ENCODE measurements at regions not wholly inside any gene's neighbourhood (a gene's known extent, or its start where the extent isn't known, plus 50 kb on each side); places are given as distances from the start of the nearest gene placed in this dataset.

DNA sequence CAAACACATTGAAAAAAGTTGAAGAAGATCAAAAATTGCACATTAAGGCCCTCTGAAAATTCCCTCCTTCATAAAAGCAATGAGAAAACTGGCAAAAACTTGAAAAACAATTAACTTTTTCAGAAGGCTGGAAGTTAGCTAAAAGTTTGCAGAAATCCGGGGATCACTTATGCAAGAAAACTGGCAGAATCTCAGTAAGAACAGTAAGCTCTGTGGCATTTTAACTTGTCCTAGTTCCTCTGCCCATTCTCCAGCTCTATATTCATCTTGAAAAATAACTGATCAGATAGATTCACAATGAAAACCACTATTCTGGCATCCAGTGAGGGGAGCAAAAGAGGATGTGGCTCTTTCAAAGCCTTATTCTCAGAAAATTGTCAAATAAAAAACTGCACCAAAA is 566.8 kb downstream of the NTRK3 start:
- no peak for DNase-seq (ENCODE audit: low read depth in 1 of 2, low spot score in 2 of 2)
- Histone ChIP-seq H2BK15ac (ENCODE audit: low read length) (no peak overlapping the region), H3K4me1 (replicated peaks in 1 of 4; ENCODE audit: control insufficient read depth in 3 of 4, insufficient read depth in 4 of 4, low read length in 3 of 4) (no peaks in the 10 kb centered on the region), H4K5ac (ENCODE audit: insufficient read length, low read depth, low read length) (no peak overlapping the region), H2AFZ (ENCODE audit: low read length) (no peak overlapping the region), H2BK120ac (replicated peaks; ENCODE audit: low read depth, low read length) (no peak overlapping the region), H4K8ac (ENCODE audit: extremely low read depth, insufficient read depth, low read length) (no peak overlapping the region), H3K23me2 (ENCODE audit: low read depth, low read length) (no peaks in the 10 kb centered on the region), H3K18ac (ENCODE audit: extremely low read depth, low read length) (no peak overlapping the region), H2BK20ac (ENCODE audit: low read length) (no peak overlapping the region), H3K23ac (ENCODE audit: insufficient read length) (no peak overlapping the region), H3K27ac (ENCODE audit: low read depth, low read length) (no peak overlapping the region), H4K20me1 (replicated peaks in 1 of 2; ENCODE audit: control insufficient read depth in 1 of 2, insufficient read depth in 2 of 2, low read length in 2 of 2) (no peaks in the 10 kb centered on the region), H3K9me3 (ENCODE audit: insufficient read depth in 2 of 2, low read depth in 1 of 2, low read length in 1 of 2) (no peaks in the 10 kb centered on the region; a peak in 1 of 4 replicates), H3K9ac (replicated peaks in 1 of 4; ENCODE audit: extremely low read depth in 1 of 4, low read depth in 3 of 4, low read length in 3 of 4) (no peak overlapping the region), H3K56ac (replicated peaks; ENCODE audit: insufficient read length, low read depth, low read length) (no peak overlapping the region), H3K27me3 (replicated peaks in 1 of 4; ENCODE audit: control insufficient read depth in 3 of 4, extremely low read depth in 1 of 4, insufficient read depth in 3 of 4, low read length in 3 of 4) (no peaks in the 10 kb centered on the region), H3K4ac (replicated peaks; ENCODE audit: insufficient read length, low read depth, low read length) (no peak overlapping the region), H4K91ac (replicated peaks; ENCODE audit: insufficient read length, low read length) (no peak overlapping the region), H3K36me3 (ENCODE audit: control insufficient read depth in 2 of 4, insufficient read depth in 4 of 4, low read length in 3 of 4) (no peaks in the 10 kb centered on the region), H2BK5ac (ENCODE audit: low read depth, low read length) (no peak overlapping the region), H3K4me3 (ENCODE audit: extremely low read depth in 1 of 4, insufficient read depth in 2 of 4, low read depth in 3 of 4, low read length in 4 of 4) (no peak overlapping the region), H3K4me2 (ENCODE audit: insufficient read depth in 1 of 2, low read depth in 2 of 2, low read length in 2 of 2) (no peak overlapping the region), H2AK5ac (ENCODE audit: low read depth, low read length) (no peak overlapping the region), H3K79me2 (ENCODE audit: control insufficient read depth in 1 of 2, insufficient read depth in 2 of 2, low read length in 2 of 2) (no peaks in the 10 kb centered on the region), H2BK12ac (ENCODE audit: low read depth, low read length) (no peak overlapping the region), H3K14ac (ENCODE audit: insufficient read length) (no peak overlapping the region), H3K79me1 (ENCODE audit: low read depth, low read length) (no peaks in the 10 kb centered on the region)
- TF ChIP-seq TBP (IDR thresholded peaks at IDR 0.05; ENCODE audit: low read depth, low read length) (no peak), NRF1 (IDR thresholded peaks at IDR 0.05; ENCODE audit: low read depth, low read length) (no peak), POLR2A (IDR thresholded peaks at IDR 0.05; ENCODE audit: control extremely low read depth in 1 of 2, low read depth in 2 of 2, low read length in 2 of 2) (no peak), TAF7 (optimal IDR thresholded peaks at IDR 0.05; ENCODE audit: borderline replicate concordance, low read depth, low read length) (no peak), FOSL1 (IDR thresholded peaks at IDR 0.05; ENCODE audit: insufficient read depth, low read depth, low read length) (no peak), SRF (IDR thresholded peaks at IDR 0.05; ENCODE audit: low read depth, low read length) (no peak), CREB1 (IDR thresholded peaks at IDR 0.05) (no peak)
- TF ChIP-seq, protein P1, sequence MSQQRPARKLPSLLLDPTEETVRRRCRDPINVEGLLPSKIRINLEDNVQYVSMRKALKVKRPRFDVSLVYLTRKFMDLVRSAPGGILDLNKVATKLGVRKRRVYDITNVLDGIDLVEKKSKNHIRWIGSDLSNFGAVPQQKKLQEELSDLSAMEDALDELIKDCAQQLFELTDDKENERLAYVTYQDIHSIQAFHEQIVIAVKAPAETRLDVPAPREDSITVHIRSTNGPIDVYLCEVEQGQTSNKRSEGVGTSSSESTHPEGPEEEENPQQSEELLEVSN (IDR thresholded peaks at IDR 0.05) = no peak
- WGBS, 2 experiments (ENCODE audit: extremely low coverage in 1 of 2, insufficient coverage in 1 of 2, insufficient read length in 1 of 2, insufficient replicate concordance in 2 of 2, low coverage in 1 of 2, low lambda C conversion rate in 2 of 2, missing lambda C conversion rate in 1 of 2) = 100% methylated on average over 1 of the region's 1 CpG; no CpG with 5 or more reads in 1 of the 2 experiments
- ChIA-PET POLR2A (ENCODE audit: partially characterized antibody) (no interaction called here), CTCF (ENCODE audit: partially characterized antibody) (no interaction called here)
- no peak for FAIRE-seq
